ENCODE measurements at regions not wholly inside any gene's neighbourhood (a gene's known extent, or its start where the extent isn't known, plus 50 kb on each side); places are given as distances from the start of the nearest gene placed in this dataset.

DNA sequence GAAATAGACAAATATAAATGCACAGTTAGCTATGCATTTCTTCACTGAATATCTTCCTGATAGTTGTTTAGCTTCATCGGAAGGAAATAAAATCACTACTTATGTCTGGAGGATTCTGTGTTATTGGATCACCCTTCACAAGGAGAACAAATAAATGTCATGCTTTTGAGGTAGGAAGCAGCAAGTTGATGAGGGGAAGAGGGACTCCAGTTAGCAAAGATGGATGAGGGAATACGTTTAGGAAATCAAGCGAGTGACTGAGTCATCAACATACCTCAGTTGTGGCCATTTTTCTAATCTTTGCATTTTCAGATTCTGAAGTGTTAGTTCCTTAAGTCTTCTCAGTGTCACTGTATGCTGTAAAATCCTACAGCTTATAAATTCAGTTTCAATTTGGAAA lies 456.2 kb downstream of the EPHA4 start:
- TF ChIP-seq, protein P1, sequence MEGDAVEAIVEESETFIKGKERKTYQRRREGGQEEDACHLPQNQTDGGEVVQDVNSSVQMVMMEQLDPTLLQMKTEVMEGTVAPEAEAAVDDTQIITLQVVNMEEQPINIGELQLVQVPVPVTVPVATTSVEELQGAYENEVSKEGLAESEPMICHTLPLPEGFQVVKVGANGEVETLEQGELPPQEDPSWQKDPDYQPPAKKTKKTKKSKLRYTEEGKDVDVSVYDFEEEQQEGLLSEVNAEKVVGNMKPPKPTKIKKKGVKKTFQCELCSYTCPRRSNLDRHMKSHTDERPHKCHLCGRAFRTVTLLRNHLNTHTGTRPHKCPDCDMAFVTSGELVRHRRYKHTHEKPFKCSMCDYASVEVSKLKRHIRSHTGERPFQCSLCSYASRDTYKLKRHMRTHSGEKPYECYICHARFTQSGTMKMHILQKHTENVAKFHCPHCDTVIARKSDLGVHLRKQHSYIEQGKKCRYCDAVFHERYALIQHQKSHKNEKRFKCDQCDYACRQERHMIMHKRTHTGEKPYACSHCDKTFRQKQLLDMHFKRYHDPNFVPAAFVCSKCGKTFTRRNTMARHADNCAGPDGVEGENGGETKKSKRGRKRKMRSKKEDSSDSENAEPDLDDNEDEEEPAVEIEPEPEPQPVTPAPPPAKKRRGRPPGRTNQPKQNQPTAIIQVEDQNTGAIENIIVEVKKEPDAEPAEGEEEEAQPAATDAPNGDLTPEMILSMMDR (IDR thresholded peaks at IDR 0.05) = no peak
- TF ChIP-seq NFATC4 (CRISPR knock-in tag; IDR thresholded peaks at IDR 0.05) (no peak), JUN (CRISPR knock-in tag; IDR thresholded peaks at IDR 0.05) (no peak), ZNF232 (CRISPR knock-in tag; IDR thresholded peaks at IDR 0.05) (no peak), TCF7 (CRISPR knock-in tag; IDR thresholded peaks at IDR 0.05; ENCODE audit: low read depth) (no peak)
- TF ChIP-seq, protein P2, sequence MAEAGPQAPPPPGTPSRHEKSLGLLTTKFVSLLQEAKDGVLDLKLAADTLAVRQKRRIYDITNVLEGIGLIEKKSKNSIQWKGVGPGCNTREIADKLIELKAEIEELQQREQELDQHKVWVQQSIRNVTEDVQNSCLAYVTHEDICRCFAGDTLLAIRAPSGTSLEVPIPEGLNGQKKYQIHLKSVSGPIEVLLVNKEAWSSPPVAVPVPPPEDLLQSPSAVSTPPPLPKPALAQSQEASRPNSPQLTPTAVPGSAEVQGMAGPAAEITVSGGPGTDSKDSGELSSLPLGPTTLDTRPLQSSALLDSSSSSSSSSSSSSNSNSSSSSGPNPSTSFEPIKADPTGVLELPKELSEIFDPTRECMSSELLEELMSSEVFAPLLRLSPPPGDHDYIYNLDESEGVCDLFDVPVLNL (CRISPR knock-in tag; IDR thresholded peaks at IDR 0.05; ENCODE audit: borderline replicate concordance, low read depth) = no peak
- TF ChIP-seq, protein P3, sequence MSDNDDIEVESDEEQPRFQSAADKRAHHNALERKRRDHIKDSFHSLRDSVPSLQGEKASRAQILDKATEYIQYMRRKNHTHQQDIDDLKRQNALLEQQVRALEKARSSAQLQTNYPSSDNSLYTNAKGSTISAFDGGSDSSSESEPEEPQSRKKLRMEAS (CRISPR knock-in tag; IDR thresholded peaks at IDR 0.05) = no peak
- TF ChIP-seq, protein P4, sequence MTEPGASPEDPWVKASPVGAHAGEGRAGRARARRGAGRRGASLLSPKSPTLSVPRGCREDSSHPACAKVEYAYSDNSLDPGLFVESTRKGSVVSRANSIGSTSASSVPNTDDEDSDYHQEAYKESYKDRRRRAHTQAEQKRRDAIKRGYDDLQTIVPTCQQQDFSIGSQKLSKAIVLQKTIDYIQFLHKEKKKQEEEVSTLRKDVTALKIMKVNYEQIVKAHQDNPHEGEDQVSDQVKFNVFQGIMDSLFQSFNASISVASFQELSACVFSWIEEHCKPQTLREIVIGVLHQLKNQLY (CRISPR knock-in tag; IDR thresholded peaks at IDR 0.05) = no peak
- TF ChIP-seq, protein P5, sequence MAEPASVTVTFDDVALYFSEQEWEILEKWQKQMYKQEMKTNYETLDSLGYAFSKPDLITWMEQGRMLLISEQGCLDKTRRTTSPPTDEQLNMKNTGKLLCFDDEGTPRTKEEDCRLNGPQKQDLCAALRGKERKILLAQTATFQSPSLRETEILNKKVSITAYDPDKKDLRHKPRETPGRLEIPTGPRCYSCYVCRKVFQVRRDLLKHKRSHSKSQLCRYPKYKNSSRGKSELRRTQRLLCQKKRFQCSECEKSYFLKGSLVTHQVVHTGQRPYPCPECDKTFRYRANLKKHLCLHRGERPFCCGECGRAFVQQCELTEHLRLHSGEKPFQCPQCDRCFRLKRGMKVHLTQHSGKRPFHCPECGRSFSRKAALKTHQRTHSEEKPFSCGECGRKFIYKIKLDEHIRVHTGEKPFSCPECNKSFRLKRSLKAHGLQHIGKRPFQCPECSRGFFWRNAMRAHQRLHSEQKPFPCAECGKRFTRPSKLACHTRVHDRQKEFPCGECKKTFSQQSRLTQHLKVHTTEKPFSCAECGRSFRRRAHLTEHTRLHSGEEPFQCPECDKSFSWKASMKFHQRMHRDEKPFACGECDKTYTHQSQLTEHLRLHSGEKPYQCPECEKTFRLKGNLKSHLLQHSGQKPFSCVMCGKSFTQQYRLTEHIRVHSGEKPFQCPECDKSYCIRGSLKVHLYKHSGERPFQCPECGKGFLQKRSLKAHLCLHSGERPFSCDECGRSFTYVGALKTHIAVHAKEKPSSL (CRISPR knock-in tag; conservative IDR thresholded peaks at IDR 0.05) = no peak
- TF ChIP-seq, protein P6, sequence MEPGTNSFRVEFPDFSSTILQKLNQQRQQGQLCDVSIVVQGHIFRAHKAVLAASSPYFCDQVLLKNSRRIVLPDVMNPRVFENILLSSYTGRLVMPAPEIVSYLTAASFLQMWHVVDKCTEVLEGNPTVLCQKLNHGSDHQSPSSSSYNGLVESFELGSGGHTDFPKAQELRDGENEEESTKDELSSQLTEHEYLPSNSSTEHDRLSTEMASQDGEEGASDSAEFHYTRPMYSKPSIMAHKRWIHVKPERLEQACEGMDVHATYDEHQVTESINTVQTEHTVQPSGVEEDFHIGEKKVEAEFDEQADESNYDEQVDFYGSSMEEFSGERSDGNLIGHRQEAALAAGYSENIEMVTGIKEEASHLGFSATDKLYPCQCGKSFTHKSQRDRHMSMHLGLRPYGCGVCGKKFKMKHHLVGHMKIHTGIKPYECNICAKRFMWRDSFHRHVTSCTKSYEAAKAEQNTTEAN (CRISPR knock-in tag; IDR thresholded peaks at IDR 0.05) = no peak

Data from WTC11 (cell line).